HG03460 (cell line): ENCODE measurements at regions not wholly inside any gene's neighbourhood (a gene's known extent, or its start where the extent isn't known, plus 50 kb on each side); places are given as distances from the start of the nearest gene placed in this dataset.

ENCODE experiments used
- ATAC-seq: cut with Tn5 transposase; IDR thresholded peaks from one replicate; pipeline ENCODE4 v1.9.1; 2021; ENCODE audit not compliant: unreplicated experiment

DNA sequence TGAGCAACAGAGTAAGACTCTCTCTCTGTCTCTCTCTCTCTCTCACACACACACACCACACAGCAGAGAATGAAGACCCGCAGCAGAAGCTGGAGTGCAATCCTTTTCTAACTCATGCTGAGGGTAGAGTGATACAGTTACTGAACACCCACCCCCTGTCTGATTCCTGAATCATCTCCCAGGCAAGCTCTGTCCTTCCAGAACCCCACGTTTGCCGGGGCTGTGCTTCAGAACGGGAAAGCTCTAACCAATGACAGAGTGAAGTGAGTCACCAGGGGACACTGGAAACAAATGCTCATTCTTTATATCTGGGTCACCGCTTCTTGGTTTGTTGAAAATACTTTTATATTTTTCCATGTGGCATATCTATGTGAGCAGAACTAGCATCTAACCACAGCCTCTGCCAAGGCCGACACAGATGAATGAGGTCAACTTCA lies 553.7 kb upstream of the AMELY start:
- no peak for ATAC-seq

DNA sequence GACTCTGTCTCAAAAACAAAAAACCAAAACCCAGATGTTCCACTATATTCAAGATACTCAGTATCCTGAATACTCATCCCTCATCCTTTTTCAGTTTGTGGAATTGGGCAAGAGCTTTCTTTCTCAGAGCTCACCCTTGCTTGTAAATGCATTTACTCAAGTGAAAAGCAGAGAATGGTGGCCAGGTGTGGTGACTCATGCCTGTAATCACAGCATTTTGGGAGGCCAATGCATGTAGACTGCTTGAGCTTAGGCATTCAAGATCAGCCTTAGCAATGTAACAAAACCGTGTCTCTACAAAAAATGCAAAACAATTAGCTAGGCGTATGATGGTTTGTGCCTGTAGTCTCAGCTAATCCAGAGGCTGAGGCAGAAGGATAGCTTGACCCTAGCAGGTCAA lies 553.2 kb upstream of the AMELY start:
- no peak for ATAC-seq

DNA sequence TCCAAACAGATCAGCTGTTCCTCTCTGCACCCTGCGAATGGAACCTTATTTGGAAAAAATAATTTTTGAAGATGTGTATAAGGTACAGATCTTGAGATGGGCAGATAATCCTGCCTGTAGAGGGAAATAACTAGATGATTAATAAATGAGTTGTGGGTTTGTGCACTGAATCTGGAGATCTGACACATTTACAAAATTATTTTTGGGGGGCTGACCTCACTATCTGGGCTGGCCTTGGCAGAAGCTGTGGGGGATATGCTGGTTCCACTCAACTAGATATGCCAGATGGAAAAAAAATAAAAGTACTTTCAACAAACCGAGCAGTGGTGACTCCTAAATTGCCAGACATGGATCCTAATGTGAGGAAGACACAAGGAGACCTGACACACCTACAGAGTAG lies 552.2 kb upstream of the AMELY start:
- ATAC-seq: no peak

DNA sequence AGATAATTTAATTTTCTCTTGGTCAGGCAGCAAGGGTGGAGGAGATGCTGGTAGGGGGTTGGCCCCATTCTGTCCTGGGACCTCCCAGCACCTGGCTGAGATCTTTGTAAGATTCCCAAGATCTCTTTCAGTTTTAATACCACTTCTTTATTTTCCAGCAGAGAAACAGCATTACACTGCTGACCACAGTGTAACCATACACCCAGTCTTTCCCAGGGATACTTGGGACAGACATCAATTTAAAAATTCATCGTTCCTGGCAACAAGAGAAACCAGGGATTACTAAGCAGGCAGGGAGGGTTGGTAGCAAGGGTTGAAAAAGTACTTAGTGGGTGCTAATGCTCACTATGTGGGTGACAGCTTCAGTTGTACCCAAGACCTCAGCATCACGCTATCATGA lies 551.6 kb upstream of the AMELY start:
- ATAC-seq: no peak

DNA sequence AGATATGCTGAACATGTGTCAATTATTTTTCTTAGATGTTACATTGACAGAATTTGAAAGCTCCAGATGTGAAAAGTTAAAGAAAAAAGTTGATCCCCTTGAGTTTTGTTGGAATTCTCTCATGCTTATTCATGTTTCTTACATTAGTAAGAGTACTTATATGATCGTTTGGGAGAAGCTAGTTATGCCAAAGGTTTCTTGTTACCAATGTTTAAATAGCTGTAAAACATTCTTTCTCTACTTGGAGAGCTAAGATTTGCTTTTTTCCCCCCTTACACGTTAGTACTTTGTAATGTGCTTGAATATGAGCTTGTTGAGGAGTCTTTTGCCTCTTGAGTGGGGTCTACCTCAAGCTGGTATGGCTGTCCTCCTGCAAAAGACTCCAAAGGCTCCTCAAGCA lies 551.1 kb upstream of the AMELY start:
- ATAC-seq: no peak

DNA sequence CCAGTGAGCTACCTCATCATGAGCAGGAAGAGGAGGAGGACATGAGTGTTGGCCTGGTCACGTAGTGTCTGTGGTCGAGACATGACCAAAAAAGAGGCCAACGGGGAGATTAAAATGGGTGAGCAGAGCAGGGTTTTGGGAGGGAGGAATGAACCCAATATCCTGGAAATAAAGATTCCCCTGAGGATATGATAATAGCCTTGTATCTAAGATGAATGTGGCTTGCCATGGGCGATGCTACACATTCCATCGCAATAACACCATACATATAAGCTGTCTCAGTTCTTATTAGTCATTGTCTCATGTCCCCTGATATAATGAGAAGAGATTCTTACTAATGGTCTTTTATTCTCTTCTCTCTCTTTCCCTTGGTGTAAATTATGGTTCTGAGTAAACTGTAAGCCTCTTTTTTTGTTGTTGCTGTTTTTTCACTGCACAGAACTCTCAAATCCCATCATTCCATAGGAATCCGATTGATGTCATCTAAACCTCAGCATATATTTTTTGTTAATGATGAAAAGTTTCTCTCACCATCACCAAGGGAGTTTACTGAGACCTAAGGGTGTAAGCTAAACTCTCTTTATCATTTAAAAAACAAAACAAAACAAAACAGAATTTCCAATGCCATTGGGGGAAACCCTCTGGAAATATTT lies 550.4 kb upstream of the AMELY start:
- no peak for ATAC-seq

DNA sequence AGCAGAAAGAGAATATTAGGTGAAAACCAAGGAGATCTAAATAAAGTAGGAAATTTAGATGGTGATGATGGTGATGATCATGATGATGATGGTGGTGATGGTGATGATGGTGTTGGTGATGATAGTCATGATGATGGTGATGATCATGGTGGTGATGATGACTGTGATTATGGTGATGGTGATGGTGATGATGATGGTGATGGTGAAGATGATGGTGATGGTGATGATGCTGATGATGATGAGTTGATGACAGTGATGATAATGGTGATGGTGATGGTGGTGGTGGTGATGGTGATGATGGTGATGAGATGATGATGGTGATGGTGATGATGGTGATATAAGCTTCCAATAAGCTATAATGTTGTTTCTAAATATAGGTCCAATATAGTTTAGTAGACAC lies 548.2 kb upstream of the AMELY start:
- ATAC-seq: no peak

DNA sequence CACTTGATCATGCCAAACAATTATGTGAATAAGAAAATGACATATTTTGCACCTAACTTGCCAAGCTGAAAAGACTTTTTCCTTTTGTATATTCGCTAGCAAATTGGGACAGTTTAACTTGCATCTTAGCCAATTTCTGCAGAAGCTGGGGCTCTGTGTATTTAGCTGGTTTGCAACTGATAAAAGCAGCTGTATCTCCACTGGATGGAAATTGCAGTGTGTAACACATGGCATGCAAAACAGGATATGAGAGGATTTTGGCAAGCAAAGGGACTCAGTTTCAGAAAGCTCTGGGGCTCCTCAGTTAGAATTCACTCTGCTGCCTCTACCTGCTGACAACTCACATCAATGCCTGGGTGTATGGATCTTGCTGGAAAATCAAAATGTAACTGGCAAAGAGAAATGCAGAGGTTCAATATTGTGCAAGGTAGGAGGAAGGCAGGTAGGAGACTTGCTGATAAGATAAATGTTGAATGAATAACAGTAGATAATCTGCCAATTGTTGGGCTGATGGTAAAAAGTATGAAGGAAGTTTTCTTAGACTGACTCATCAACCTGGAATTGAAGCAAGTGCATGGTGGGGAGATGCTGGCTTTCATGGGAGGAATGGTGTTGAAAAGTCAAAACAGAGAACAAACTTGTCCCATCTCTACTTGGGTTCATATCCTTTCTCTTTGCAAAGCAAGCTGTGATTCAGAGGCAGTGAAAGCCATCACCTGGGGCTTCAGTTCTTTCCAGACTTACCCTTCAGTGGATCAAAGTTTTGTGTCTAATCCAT lies 546.9 kb upstream of the AMELY start:
- no peak for ATAC-seq

DNA sequence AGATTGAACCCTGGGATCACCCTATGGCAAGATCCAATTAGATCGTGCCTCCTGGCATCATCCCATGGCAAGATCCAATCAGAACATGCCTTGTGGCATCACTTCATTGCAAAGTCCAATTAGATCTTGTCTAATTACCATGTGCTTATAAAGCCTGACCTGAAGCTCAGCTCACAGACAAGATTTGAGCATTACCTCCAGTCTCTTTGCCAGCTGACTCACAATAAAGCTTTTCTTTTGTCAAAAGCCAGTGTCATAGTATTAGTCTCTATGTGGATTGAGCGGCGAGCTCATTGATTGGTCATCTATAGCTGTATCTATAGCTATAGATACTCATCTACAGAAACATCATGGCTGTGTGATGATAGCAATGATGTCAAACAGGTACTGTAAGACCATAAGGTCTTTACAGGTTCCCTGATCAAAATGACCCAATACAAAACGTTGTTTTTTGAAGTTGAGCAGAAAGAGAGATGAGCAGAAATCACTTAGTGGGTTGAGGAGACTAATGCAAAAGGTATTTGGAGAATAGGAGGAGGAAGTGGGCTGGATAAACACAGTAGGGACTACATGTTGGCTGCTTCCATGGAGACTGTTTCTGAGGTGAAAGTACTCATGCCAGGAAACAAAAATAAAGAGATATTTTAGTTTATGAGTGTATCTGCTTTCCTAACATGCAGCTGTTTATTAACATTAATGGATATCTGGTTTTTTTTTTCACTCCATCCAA lies 545.9 kb upstream of the AMELY start:
- no peak for ATAC-seq

DNA sequence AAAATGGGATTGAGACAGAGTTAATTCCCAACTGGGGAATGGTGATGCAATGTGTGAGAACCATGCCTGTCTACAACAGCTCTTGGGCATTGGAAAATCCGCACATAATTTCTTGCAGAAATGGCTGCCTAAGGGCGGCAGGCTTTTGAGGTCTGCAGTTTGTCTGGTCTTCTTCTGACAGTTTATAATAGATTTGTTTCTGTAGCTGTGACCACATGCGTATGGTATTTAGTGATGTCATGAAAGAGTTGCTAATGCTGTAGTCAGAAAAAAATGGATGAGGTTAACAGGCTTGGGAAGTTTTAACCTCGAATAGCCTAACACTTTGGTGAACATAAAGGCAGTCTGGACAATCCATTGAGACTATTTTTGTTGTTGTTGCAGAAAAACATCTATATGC lies 544.1 kb upstream of the AMELY start:
- no peak for ATAC-seq

DNA sequence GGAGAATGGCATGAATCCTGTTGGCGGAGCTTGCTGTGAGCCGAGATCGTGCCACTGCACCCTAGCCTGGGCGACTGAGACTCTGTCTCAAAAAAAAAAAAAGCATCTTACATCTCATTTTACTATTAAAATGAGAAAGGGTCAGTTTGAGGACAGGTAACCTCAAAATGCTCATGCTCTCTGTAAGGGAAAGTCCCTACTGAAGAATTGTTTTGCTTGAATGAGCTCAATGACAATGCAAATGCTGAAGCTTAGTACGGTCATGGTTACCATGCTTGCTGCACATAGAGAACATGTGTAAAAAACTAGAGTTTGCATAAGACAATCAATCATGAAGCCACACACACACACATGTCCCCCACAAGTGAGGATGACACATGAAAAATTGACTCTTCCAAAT lies 541.8 kb upstream of the AMELY start:
- peak; percentile 87 for ATAC-seq

DNA sequence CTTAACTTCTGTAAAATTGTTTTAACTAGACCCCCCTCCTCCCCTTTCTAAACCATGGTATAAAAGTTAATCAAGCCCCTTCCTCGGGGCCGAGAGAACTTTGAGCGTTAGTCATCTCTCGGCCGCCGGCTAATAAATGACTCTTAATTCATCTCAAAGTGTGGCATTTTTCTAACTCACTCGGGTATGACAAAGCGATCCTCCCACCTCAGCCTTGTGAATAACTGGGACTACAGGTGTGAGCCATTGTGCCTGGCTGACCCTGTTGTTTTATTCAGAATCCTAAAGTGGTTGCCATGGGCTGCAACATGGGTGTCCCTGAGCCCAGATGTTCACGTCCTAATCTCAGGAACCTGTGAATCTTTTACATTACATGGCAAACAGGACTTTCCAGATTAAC lies 540.7 kb upstream of the AMELY start:
- ATAC-seq: no peak

DNA sequence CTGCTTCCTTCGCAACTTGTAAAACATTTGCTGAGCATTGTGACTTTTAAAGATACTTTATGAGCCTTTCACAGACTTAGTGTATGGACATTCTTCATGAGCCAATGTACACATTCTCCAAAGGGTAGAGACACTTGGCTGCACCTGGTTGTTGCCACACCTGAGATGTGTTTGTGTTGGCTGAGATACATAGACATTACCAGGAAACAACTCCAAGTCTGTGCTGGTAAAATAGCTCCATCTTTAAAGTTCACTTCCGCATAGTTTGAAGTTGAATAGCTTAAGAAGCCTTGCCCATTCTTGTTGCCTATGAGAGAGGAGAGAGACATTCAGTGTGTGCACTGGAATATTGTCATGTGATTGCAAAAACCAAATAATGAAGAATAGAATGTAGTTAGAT lies 538.3 kb upstream of the AMELY start:
- ATAC-seq: no peak

DNA sequence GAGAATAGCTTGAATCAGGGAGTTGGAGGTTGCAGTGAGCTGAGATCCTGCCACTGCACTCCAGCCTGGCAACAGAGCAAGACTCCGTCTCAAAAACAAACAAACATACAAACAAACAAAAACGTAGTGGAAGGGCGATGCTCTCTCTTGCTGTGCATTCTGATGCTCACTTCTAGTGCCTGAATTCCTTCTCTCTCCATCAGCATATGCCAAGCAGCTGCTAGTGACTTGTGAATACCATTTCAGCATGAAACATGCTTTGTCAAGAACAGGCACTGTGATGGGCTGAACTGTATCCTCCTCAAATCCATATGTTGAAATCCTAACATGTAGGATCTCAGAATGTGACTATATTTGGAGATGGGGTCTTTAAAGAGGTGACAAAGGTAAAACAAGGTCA lies 537.1 kb upstream of the AMELY start:
- ATAC-seq: no peak

DNA sequence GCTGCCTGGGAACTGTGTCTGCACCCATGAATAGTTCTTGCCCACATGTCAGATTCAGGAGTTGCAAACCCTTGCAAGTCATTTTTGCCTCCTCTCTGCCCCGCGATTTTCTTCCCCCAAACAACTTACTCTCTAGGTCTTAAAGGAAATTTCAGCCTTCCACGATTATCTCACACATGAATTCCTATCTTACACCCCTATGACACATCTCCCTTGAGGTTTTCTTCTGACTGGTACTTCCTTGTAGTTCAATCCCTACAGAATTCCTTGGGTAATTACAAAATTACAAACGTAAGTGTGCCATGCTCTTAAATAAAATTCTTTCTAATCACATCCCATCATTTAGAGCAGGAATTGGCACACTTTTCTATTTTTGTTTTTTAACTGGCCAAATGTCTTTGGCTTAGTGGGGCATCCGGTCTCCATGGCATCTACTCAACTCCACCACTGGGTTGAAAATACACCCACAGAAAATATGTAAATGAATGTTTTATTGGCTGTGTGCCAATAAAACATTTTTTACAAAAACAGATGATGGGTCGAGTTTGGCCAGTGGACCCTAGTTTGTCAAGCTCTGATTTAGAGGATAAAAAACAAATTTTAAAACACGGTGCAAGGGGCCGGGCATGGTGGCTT lies 536.4 kb upstream of the AMELY start:
- ATAC-seq: no peak

DNA sequence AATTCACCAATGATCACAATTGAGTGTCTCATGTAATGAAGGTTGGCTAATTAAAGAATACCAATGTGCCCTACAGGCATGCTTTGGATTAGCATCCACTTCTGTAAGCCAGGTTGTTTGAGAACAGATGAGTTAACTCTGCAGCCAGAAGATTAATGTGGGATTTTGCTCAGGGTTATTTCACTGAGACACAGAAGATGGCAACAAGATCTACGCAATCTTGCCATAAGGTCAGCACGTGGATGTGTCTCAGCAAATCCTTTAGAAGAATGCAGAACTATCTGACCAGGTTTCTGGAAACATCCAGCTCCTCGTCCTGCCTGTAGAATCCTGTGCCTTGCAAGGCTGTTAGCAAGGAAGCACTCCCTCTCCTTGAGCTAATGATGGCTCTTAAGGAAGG lies 532.6 kb upstream of the AMELY start:
- no peak for ATAC-seq

DNA sequence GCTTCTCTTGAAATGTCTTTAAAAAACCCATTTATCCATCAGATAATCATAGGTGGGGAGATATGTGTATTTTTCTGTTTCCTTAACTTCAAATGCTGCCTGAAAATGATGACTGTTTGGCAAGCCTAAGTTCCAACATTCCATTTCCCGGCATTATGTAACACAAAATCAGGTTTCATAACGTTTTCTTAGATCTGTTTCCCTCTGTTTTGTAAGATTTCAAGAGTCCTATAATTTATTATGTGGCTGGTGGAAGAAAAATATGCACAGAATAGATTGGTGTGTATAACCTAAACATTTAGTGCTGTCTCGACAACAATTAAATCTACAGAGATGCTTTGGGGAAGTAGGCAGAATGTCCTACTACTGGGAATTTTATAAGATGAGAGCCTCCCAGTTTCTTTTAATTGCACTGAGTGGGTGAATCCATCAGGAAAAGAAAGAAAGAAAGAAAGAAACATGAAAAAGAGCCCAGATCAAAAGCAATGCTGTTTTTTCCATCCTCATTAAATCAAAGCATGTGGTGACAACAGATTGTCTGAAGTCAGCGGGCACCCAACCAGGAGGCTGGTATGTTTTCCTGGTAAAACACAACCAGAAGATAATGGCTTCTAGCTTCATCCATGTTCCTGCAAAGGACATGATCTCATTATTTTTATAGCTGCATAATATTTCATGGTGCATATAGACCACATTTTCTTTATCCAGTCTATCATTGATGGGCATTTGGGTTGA lies 529.4 kb upstream of the AMELY start:
- ATAC-seq: no peak

DNA sequence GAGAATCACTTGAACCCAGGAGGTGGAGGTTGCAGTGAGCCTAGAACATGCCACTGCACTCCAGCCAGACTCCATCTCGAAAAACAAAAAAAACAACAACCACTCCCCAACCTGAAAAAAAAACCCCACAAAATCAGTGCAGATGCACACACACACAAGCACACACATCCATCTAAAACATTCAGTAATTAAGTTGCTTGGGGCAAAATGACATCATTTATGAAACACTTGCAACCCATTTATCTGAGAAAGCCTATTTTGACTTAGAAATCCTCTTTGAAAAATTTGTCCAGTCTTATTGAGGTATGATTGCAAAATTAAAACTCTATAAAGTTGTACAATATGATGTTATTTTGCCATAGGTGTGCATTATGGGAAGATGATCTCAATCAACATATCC lies 525.5 kb upstream of the AMELY start:
- ATAC-seq: no peak

DNA sequence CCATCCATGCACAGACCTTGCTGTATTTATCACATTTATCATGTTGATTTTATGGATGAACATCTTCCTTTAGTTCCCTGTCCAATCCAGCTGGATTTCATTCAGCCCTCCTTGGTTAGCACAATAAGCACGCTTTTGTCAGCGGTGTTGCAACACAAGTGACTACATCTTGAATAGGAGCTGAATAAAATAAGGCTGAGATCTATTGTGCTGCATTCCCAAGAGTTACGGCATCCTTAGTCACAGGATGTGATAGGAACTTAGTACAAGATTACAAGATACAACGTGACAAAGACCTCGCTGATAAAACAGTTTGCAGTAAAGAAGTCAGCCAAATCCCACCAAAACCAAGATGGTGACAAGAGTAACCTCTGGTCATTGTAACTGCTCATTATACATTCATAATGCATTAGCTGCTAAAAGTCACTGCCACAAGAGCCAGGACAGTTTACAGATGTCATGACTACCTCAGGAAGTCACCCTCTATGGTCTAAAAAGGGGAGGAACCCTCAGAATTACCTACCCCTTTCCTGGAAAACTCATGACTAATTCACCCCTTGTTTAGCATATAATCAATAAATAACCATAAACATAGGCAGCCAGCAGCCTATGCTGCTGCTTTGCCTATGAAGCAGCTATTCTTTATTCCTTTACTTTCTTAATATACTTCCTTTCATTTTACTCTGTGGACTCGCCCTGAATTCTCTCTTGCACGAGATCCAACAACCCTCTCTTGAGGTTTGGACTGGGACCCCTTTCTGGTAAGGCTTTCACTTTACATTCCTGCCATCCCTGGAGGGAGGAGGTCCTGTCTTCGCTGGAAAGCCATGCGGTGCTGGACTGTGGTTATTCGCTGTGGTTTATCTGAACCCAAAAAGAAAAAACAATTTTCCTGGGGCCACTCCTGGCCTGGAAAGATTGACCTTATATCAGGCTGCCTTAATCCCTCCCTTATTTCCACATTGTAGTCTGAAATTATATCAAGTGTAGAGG lies 522.6 kb upstream of the AMELY start:
- ATAC-seq: no peak

DNA sequence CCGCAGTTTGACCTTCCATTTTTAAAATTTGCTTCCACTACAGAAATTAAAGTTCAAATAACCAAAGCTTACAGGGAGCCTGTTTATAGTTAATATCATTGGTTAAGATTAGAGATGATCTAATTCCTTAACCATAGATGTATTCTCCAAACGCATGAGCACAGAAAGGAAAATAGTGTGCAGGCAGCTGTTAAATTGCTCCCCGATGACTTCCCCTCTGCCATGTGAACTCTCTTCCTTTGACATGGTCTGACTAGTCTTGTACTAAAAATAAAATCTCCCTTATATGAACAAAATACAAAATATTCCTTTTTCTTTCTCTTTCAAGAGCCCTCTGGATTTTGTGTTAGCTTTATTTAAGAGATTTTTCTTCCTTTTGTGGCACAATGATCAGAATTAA lies 507.6 kb upstream of the AMELY start:
- ATAC-seq: no peak
